Fibroblast of lung (primary cell): ENCODE measurements at regions not wholly inside any gene's neighbourhood (a gene's known extent, or its start where the extent isn't known, plus 50 kb on each side); places are given as distances from the start of the nearest gene placed in this dataset.

ENCODE experiments used
- EZH2 ChIP-seq: IDR thresholded peaks from 2 replicates; pipeline ENCODE4 v1.5.1; 2012; ENCODE audit warnings: low read length, control low read depth, mild to moderate bottlenecking; ENCODE audit errors: missing control alignments
- TF ChIP-seq, protein P1 (sequence below), 2 donors: IDR thresholded peaks in 1 of 2; conservative IDR thresholded peaks in 1 of 2; 1 replicate in 1 of 2; 2 replicates in 1 of 2; pipeline ENCODE4 v1.5.1; 2011 to 2012; ENCODE audit warnings: low read length in 2 of 2, control low read depth in 1 of 2, inconsistent platforms in 1 of 2, low read depth in 1 of 2, mild to moderate bottlenecking in 1 of 2

DNA sequence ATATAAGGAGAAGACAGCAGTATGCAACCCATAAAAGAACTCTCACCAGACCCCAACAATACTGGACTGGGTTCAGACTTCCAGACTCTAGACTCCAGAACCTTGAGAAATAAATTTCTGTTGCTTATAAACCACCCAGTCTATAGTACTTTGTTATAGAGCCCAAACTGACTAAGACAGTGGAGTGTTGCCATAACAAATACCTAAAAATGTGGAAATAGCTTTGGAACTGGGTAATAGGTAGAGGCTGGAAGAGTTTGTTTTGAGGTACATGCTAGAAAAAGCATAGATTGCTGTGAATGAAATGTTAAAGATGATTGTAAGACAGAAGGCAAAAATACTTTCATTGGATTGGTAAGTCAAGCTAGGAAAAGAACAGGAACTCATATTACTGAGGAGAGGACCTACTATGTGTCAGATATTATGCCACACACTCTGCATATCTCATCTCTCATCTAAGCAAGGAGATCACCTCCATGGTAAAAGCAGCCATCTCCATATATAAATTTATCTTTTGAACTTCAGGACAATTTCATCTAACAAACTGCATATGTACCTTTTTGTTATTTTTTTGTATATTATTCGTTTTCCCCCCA lies 67.4 kb upstream of the FNDC3B start:
- TF ChIP-seq, protein P1, sequence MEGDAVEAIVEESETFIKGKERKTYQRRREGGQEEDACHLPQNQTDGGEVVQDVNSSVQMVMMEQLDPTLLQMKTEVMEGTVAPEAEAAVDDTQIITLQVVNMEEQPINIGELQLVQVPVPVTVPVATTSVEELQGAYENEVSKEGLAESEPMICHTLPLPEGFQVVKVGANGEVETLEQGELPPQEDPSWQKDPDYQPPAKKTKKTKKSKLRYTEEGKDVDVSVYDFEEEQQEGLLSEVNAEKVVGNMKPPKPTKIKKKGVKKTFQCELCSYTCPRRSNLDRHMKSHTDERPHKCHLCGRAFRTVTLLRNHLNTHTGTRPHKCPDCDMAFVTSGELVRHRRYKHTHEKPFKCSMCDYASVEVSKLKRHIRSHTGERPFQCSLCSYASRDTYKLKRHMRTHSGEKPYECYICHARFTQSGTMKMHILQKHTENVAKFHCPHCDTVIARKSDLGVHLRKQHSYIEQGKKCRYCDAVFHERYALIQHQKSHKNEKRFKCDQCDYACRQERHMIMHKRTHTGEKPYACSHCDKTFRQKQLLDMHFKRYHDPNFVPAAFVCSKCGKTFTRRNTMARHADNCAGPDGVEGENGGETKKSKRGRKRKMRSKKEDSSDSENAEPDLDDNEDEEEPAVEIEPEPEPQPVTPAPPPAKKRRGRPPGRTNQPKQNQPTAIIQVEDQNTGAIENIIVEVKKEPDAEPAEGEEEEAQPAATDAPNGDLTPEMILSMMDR (conservative IDR thresholded peaks at IDR 0.05 in 1 of 2, IDR thresholded peaks at IDR 0.05 in 1 of 2; ENCODE audit: low read depth in 1 of 2, low read length in 2 of 2) = no peak
- no peak for TF ChIP-seq EZH2
